ENCODE measurements at regions not wholly inside any gene's neighbourhood (a gene's known extent, or its start where the extent isn't known, plus 50 kb on each side); places are given as distances from the start of the nearest gene placed in this dataset.

- no peaks in the 10 kb centered on the region for H3K4me1 ChIP-seq (ENCODE audit: insufficient read depth, low read length, severe bottlenecking)
- H3K36me3 ChIP-seq (ENCODE audit: insufficient read depth, low read length) = no peaks in the 10 kb centered on the region
- no peaks in the 10 kb centered on the region for H3F3A ChIP-seq (ENCODE audit: insufficient read depth, low read length)
- H3K9ac ChIP-seq (ENCODE audit: low read length) = no peak overlapping the region
- no peak for TF ChIP-seq EZH2 (IDR thresholded peaks at IDR 0.05; ENCODE audit: borderline replicate concordance, low read length)
- TF ChIP-seq CTCF (IDR thresholded peaks at IDR 0.05; ENCODE audit: low read length) = no peak
- H3K4me3 ChIP-seq (ENCODE audit: low read depth, low read length, poor library complexity, severe bottlenecking) = no peak overlapping the region
- no peak overlapping the region for H3K27ac ChIP-seq (ENCODE audit: low read depth, low read length, poor library complexity, severe bottlenecking)
- no peaks in the 10 kb centered on the region for H3K79me2 ChIP-seq (ENCODE audit: insufficient read depth, low read length)
- no peaks in the 10 kb centered on the region for H3K27me3 ChIP-seq (ENCODE audit: insufficient read depth, low read length)
- no peak overlapping the region for H3K4me2 ChIP-seq (ENCODE audit: low read length)
- H3K9me3 ChIP-seq (ENCODE audit: low read length) = no peaks in the 10 kb centered on the region
- H3K9me2 ChIP-seq (ENCODE audit: low read depth, low read length) = no peaks in the 10 kb centered on the region
- no peaks in the 10 kb centered on the region for H4K20me1 ChIP-seq (ENCODE audit: insufficient read depth, low read length)
- H2AFZ ChIP-seq (ENCODE audit: low read length) = no peak overlapping the region
Measured at GRCh38 chr13:105340061-105340606, 1195.3 kb downstream of the EFNB2 start.

DNA sequence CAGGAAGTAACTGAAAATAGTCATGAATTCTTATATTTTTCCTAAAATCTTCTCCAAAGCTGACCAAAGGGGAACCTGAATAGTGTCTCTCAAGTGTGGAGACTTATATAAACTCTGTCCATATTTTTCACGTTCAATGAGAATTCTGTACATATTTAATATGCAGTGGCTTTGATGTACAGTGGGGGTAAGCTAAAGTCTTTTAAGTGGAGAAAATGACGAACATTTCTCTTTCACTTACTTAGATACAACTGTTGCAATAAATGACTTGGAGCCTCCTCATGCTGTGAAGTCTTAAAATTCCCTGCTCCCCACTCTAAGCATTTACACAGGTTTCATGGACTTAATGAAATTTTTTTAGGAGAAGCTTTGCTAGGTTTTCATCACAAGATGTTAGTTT, 1196.7 kb downstream of the EFNB2 start:
- H3K9ac ChIP-seq (ENCODE audit: low read length) = no peak overlapping the region
- H3K9me3 ChIP-seq (ENCODE audit: low read length) = no peaks in the 10 kb centered on the region
- H3K79me2 ChIP-seq (ENCODE audit: insufficient read depth, low read length) = no peaks in the 10 kb centered on the region
- H3K36me3 ChIP-seq (ENCODE audit: insufficient read depth, low read length) = no peaks in the 10 kb centered on the region
- H4K20me1 ChIP-seq (ENCODE audit: insufficient read depth, low read length) = no peaks in the 10 kb centered on the region
- H3K4me2 ChIP-seq (ENCODE audit: low read length) = no peak overlapping the region
- no peaks in the 10 kb centered on the region for H3K27me3 ChIP-seq (ENCODE audit: insufficient read depth, low read length)
- no peaks in the 10 kb centered on the region for H3F3A ChIP-seq (ENCODE audit: insufficient read depth, low read length)
- H3K9me2 ChIP-seq (ENCODE audit: low read depth, low read length) = no peaks in the 10 kb centered on the region
- no peak overlapping the region for H3K4me3 ChIP-seq (ENCODE audit: low read depth, low read length, poor library complexity, severe bottlenecking)
- no peak overlapping the region for H3K27ac ChIP-seq (ENCODE audit: low read depth, low read length, poor library complexity, severe bottlenecking)
- no peak for TF ChIP-seq CTCF (IDR thresholded peaks at IDR 0.05; ENCODE audit: low read length)
- no peaks in the 10 kb centered on the region for H3K4me1 ChIP-seq (ENCODE audit: insufficient read depth, low read length, severe bottlenecking)
- H2AFZ ChIP-seq (ENCODE audit: low read length) = no peak overlapping the region

GRCh38 chr13:105338006-105338405, 1197.5 kb downstream of the EFNB2 start:
- no peak for TF ChIP-seq CTCF (IDR thresholded peaks at IDR 0.05; ENCODE audit: low read length)
- no peak for TF ChIP-seq EZH2 (IDR thresholded peaks at IDR 0.05; ENCODE audit: borderline replicate concordance, low read length)
- Histone ChIP-seq H3K79me2 (ENCODE audit: insufficient read depth, low read length) (no peaks in the 10 kb centered on the region), H3K4me2 (ENCODE audit: low read length) (no peak overlapping the region), H4K20me1 (ENCODE audit: insufficient read depth, low read length) (no peaks in the 10 kb centered on the region), H3K36me3 (ENCODE audit: insufficient read depth, low read length) (no peaks in the 10 kb centered on the region), H3K9me3 (ENCODE audit: low read length) (no peaks in the 10 kb centered on the region), H3K9me2 (ENCODE audit: low read depth, low read length) (no peaks in the 10 kb centered on the region), H3K9ac (ENCODE audit: low read length) (no peak overlapping the region), H3K4me1 (ENCODE audit: insufficient read depth, low read length, severe bottlenecking) (no peaks in the 10 kb centered on the region), H3K27ac (ENCODE audit: low read depth, low read length, poor library complexity, severe bottlenecking) (no peak overlapping the region), H2AFZ (ENCODE audit: low read length) (no peak overlapping the region), H3K4me3 (ENCODE audit: low read depth, low read length, poor library complexity, severe bottlenecking) (no peak overlapping the region), H3F3A (ENCODE audit: insufficient read depth, low read length) (no peaks in the 10 kb centered on the region), H3K27me3 (ENCODE audit: insufficient read depth, low read length) (no peaks in the 10 kb centered on the region)
